Epithelial cell of proximal tubule (primary cell): ENCODE measurements at regions not wholly inside any gene's neighbourhood (a gene's known extent, or its start where the extent isn't known, plus 50 kb on each side); places are given as distances from the start of the nearest gene placed in this dataset.
"Not testable (repeated sequence)": the region's sequence is repeated elsewhere in the genome, so short reads cannot be mapped to it uniquely, and the experiment has no call there.

Experiments used
- DNase-seq: peaks from one replicate; pipeline ENCODE4 v3.0.0-alpha.2; 2011; ENCODE audit warnings: low read depth
- H3K4me3 ChIP-seq: 2 replicates; pipeline ENCODE4 v1.5.1; 2011; ENCODE audit warnings: low read depth, mild to moderate bottlenecking, low read length
- CTCF ChIP-seq: conservative IDR thresholded peaks from 2 replicates; pipeline ENCODE4 v1.5.1; 2012; ENCODE audit warnings: low read depth, mild to moderate bottlenecking, low read length

DNA sequence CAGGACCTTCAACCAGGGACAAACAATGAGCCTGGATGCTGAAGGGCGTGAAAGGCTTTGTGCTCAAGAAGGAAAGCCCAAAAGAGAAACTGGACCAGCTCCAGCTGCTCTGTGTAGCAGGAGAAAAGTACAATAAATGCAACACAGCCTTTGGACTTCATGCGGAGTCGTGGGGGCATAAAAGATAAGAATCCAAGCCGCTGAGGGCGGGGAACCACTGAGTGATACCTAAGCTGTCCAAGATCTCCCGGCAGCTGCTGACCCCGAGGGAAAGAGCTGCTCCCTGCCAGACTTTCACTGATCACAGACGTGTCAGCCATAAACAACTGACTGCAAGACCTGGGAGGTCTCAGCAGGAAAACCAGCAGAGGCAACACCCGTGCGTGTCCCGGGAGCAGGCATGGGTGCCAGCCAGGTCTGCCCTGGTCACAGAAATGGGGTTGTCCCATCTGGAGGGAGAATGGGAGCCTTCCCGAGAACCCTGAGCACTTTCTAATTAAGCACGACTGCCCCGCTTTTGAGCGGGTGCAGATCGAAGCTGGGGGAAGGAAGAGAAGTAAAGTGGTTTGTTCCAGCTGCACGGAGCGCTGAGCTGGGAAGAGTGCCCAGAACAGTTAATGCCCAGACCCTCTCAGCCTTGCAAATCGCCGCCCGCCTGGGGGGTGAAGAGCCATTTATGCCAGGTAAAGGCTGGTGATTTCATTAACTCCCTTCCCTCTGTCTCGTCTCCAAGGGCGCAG lies 68.3 kb upstream of the TARDBP start:
- peak overlapping the region; percentile 47 for H3K4me3 ChIP-seq
- no peak for DNase-seq

GRCh38 chr1:10945991-10946509 lies 66.4 kb upstream of the TARDBP start:
- no peak overlapping the region for H3K4me3 ChIP-seq
- DNase-seq: no peak
- no peak for TF ChIP-seq CTCF

More for the DNA sequence above, 68.3 kb upstream of the TARDBP start:
- TF ChIP-seq CTCF: no peak

GRCh38 chr1:10947181-10947580 lies 65.3 kb upstream of the TARDBP start:
- TF ChIP-seq CTCF: no peak
- DNase-seq: no peak

GRCh38 chr1:10947691-10948462 lies 64.6 kb upstream of the TARDBP start:
- no peak overlapping the region for H3K4me3 ChIP-seq
- no peak for DNase-seq
- TF ChIP-seq CTCF: no peak

More at GRCh38 chr1:10947181-10947580, 65.3 kb upstream of the TARDBP start:
- no peak overlapping the region for H3K4me3 ChIP-seq

- TF ChIP-seq CTCF: no peak
- DNase-seq: no peak
- no peak overlapping the region for H3K4me3 ChIP-seq
These were observed 64.0 kb upstream of the TARDBP start for GRCh38 chr1:10948463-10948775.

DNA sequence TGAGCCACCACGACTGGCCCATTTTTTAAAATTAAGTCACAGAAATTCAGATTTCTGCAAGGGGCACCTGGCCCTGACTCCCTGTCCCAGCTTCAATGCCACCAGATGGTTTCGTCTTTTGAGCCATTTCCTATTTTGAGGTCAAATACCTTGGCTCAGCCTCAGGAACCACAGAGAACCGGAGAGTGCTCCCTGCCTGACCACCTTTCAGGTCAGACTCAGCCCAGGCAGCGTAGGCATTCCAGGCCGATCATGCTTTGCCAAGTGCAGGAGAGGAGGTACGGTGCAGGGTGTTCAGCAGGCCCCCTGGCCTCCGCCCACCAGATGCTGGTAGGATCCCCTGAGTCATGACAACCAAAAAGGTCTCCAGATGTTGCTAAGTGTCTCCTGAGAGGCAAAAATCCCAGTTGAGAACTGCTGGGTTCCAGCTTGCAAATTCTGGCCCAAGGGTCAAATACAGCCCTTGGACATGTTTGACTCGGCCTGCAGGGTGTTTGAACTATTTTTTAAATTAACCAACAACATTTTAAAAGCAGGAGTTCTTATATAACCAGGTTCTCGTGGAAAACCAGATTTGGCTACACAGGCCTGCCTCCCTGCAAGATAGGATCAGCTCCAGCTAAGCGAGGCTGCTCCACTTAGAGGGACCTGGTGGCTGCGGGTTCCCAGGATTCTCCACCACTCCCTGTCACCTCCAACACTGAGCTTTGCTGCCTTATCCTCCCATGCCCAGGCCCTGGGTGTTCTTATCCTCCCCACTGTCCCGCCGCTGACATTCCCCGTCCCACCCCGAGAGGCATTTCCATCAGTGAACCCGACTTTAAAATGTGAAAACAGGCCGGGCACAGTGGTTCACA lies 61.9 kb upstream of the TARDBP start:
- no peak for DNase-seq
- TF ChIP-seq CTCF: no peak
- H3K4me3 ChIP-seq: no peak overlapping the region

GRCh38 chr1:10951298-10951697 lies 61.2 kb upstream of the TARDBP start:
- H3K4me3 ChIP-seq, DNase-seq: not testable (repeated sequence)
